ENCODE measurements at regions not wholly inside any gene's neighbourhood (a gene's known extent, or its start where the extent isn't known, plus 50 kb on each side); places are given as distances from the start of the nearest gene placed in this dataset.
A peak's percentile ranks its signal among the peaks of the same experiment; 100 is the strongest.

GRCh38 chr18:6636091-6636490 lies 93.4 kb upstream of the ARHGAP28 start:
- no peak for ATAC-seq
- 4% methylated on average over 1 of the region's 1 CpG for WGBS (ENCODE audit: low lambda C conversion rate)
- H3K36me3 ChIP-seq (replicated peaks in 1 of 2; ENCODE audit: control insufficient read depth in 1 of 2, insufficient read depth in 2 of 2, low read length in 2 of 2): no peaks in the 10 kb centered on the region
- in situ Hi-C loops (cut with HindIII; ENCODE audit: extremely low pct_ligation_motif_present, low pct_unique_long_range_greater_than_20kb) (no loop called here), intact Hi-C loops (cut with micrococcal nuclease; ENCODE audit: unreplicated experiment) (no loop called here)
- DNase-seq (ENCODE audit: low spot score): no peak
- FAIRE-seq: no peak
- H2AFZ ChIP-seq (ENCODE audit: low read length): no peak overlapping the region
- no peaks in the 10 kb centered on the region for H3K27me3 ChIP-seq (ENCODE audit: control insufficient read depth in 1 of 2, insufficient read depth in 2 of 2, low read length in 2 of 2)
- H3K9ac ChIP-seq (ENCODE audit: insufficient read depth, low read depth, low read length): no peak overlapping the region
- H3K27ac ChIP-seq (ENCODE audit: extremely low read length, insufficient read depth, low read length): no peak overlapping the region
- POLR2A ChIA-PET: no interaction called here
- CTCF ChIA-PET (ENCODE audit: low intra/inter-chr PET ratio, low total read pairs): no interaction called here
- H3K4me2 ChIP-seq (ENCODE audit: low read depth, low read length): no peak overlapping the region
- BruUV-seq (replicated peaks): no TSS peak
- TF ChIP-seq RAD21 (CRISPR knock-in tag; IDR thresholded peaks at IDR 0.05) (no peak), MAFK (conservative IDR thresholded peaks at IDR 0.05 in 1 of 2, IDR thresholded peaks at IDR 0.05 in 1 of 2; ENCODE audit: low read length in 2 of 2) (0 out of 4 replicates have a peak, but pooled peaks of 1 of the 2 experiments have one; percentile 9), ZEB1 (IDR thresholded peaks at IDR 0.05; ENCODE audit: insufficient replicate concordance, low read depth) (no peak), ZNF552 (CRISPR knock-in tag; IDR thresholded peaks at IDR 0.05; ENCODE audit: borderline replicate concordance) (no peak), IRF2 (CRISPR knock-in tag; IDR thresholded peaks at IDR 0.05) (no peak)
- no peaks in the 10 kb centered on the region for H3K9me3 ChIP-seq (ENCODE audit: low read length)
- H3K4me1 ChIP-seq (ENCODE audit: insufficient read depth, low read length): no peaks in the 10 kb centered on the region
- no peaks in the 10 kb centered on the region for H4K20me1 ChIP-seq (ENCODE audit: insufficient read depth, low read length)
- no peaks in the 10 kb centered on the region for H3K79me2 ChIP-seq (ENCODE audit: insufficient read depth, low read length)
- no peak overlapping the region for H3K4me3 ChIP-seq (replicated peaks in 1 of 3; ENCODE audit: insufficient read depth in 1 of 3, low read depth in 2 of 3, low read length in 3 of 3)

- Histone ChIP-seq H3K27ac (ENCODE audit: extremely low read length, insufficient read depth, low read length) (no peak overlapping the region), H3K4me1 (ENCODE audit: insufficient read depth, low read length) (no peaks in the 10 kb centered on the region), H3K4me2 (ENCODE audit: low read depth, low read length) (no peak overlapping the region), H3K9ac (ENCODE audit: insufficient read depth, low read depth, low read length) (no peak overlapping the region), H4K20me1 (ENCODE audit: insufficient read depth, low read length) (no peaks in the 10 kb centered on the region), H3K36me3 (replicated peaks in 1 of 2; ENCODE audit: control insufficient read depth in 1 of 2, insufficient read depth in 2 of 2, low read length in 2 of 2) (no peaks in the 10 kb centered on the region), H3K9me3 (ENCODE audit: low read length) (no peaks in the 10 kb centered on the region), H3K4me3 (replicated peaks in 1 of 3; ENCODE audit: insufficient read depth in 1 of 3, low read depth in 2 of 3, low read length in 3 of 3) (no peak overlapping the region), H3K79me2 (ENCODE audit: insufficient read depth, low read length) (no peaks in the 10 kb centered on the region), H2AFZ (ENCODE audit: low read length) (no peak overlapping the region), H3K27me3 (ENCODE audit: control insufficient read depth in 1 of 2, insufficient read depth in 2 of 2, low read length in 2 of 2) (no peaks in the 10 kb centered on the region)
- WGBS (ENCODE audit: low lambda C conversion rate): 2% methylated on average over 5 of the region's 5 CpGs
- ChIA-PET CTCF (ENCODE audit: low intra/inter-chr PET ratio, low total read pairs) (no interaction called here), POLR2A (no interaction called here)
- FAIRE-seq (no peak), DNase-seq (ENCODE audit: low spot score) (no peak), ATAC-seq (no peak)
- BruUV-seq (replicated peaks): no TSS peak
- intact Hi-C loops (cut with micrococcal nuclease; ENCODE audit: unreplicated experiment) (no loop called here), in situ Hi-C loops (cut with HindIII; ENCODE audit: extremely low pct_ligation_motif_present, low pct_unique_long_range_greater_than_20kb) (no loop called here)
- no peak for TF ChIP-seq FOXO4 (CRISPR knock-in tag; conservative IDR thresholded peaks at IDR 0.05)
- no peak for TF ChIP-seq PITX1 (CRISPR knock-in tag; IDR thresholded peaks at IDR 0.05)
- TF ChIP-seq, protein P1, sequence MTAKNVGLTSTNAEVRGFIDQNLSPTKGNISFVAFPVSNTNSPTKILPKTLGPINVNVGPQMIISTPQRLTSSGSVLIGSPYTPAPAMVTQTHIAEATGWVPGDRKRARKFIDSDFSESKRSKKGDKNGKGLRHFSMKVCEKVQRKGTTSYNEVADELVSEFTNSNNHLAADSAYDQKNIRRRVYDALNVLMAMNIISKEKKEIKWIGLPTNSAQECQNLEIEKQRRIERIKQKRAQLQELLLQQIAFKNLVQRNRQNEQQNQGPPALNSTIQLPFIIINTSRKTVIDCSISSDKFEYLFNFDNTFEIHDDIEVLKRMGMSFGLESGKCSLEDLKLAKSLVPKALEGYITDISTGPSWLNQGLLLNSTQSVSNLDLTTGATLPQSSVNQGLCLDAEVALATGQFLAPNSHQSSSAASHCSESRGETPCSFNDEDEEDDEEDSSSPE (CRISPR knock-in tag; IDR thresholded peaks at IDR 0.05): no peak
- TF ChIP-seq ZNF549 (CRISPR knock-in tag; IDR thresholded peaks at IDR 0.05): no peak
- TF ChIP-seq MEIS2 (CRISPR knock-in tag; IDR thresholded peaks at IDR 0.05): no peak
- no peak for TF ChIP-seq ZNF619 (CRISPR knock-in tag; IDR thresholded peaks at IDR 0.05)
Measured at GRCh38 chr18:6638447-6638846, 91.1 kb upstream of the ARHGAP28 start.
